Epithelial cell of proximal tubule (primary cell): ENCODE measurements at regions not wholly inside any gene's neighbourhood (a gene's known extent, or its start where the extent isn't known, plus 50 kb on each side); places are given as distances from the start of the nearest gene placed in this dataset.
A peak's percentile ranks its signal among the peaks of the same experiment; 100 is the strongest.

ENCODE experiments used
- DNase-seq: peaks from one replicate; pipeline ENCODE4 v3.0.0-alpha.2; 2011; ENCODE audit warnings: low read depth
- H3K4me3 ChIP-seq: 2 replicates; pipeline ENCODE4 v1.5.1; 2011; ENCODE audit warnings: low read depth, mild to moderate bottlenecking, low read length
- CTCF ChIP-seq: conservative IDR thresholded peaks from 2 replicates; pipeline ENCODE4 v1.5.1; 2012; ENCODE audit warnings: low read depth, mild to moderate bottlenecking, low read length

GRCh38 chr13:34833562-34834182 lies 108.4 kb upstream of the NBEA start:
- H3K4me3 ChIP-seq: no peak overlapping the region
- no peak for DNase-seq
- TF ChIP-seq CTCF: peak; percentile 51

DNA sequence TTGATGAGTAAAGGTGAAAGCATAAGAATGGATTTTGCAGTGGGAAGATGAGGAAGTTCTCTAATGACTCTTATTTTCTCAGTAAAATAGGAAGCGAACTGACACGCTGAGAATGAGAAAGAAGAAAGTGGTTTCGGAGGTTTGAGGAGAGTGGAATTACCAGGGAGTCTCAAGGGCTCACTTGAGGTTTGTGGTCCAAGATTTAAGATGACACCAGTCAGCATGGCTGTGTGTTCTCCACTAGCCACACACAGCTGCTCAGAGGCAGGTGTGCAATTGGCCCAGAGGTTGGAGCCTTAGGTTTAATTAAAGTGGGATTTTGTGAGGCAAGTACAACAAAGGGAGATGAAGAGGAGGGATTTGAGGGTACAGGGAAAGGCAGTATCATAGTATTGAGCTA lies 99.6 kb upstream of the NBEA start:
- no peak for DNase-seq
- no peak overlapping the region for H3K4me3 ChIP-seq
- no peak for TF ChIP-seq CTCF

GRCh38 chr13:34847766-34848165 lies 94.3 kb upstream of the NBEA start:
- TF ChIP-seq CTCF: no peak
- no peak for DNase-seq
- H3K4me3 ChIP-seq: no peak overlapping the region

DNA sequence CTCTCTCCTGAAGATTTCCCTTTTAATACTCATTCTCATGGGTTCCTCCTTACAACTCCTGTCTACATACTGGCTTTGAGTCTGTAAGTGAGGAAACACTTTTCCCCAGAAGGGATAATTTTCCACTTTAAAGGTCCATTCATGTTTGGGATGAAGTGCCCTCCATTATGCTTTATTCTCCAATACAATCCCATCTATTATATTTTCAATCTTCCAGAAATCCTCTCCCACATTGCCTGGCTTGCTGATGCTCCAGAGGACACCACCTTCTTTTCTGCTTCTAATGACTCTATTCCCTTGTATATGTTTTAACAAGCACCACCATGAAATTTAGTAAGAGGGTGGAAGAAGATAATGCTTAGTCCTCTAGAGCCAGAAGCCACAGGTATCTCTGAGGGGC lies 92.7 kb upstream of the NBEA start:
- no peak for TF ChIP-seq CTCF
- no peak for DNase-seq
- no peak overlapping the region for H3K4me3 ChIP-seq

GRCh38 chr13:34853161-34853560 lies 88.9 kb upstream of the NBEA start:
- TF ChIP-seq CTCF: no peak
- DNase-seq: no peak
- no peak overlapping the region for H3K4me3 ChIP-seq

GRCh38 chr13:34857558-34858325 lies 84.3 kb upstream of the NBEA start:
- no peak for TF ChIP-seq CTCF
- no peak for DNase-seq
- no peak overlapping the region for H3K4me3 ChIP-seq

DNA sequence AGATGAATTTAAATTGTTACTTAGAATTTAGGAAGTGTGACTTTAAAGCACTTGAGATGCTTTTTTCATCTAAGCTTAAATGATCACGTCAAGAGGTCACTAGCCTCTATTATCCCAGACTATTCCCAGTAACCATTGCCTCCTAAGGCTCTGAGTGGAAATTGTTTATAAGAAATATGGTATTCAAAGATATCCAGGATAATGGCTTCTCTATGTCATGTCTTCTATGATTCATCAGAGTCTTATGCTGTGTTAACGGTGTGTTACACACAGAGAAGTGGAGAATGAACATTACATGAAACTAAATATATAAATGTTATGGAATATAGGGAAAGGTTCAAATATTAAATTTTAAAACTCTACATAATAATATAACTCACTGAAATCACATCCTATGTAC lies 79.8 kb upstream of the NBEA start:
- no peak for TF ChIP-seq CTCF
- DNase-seq: no peak
- H3K4me3 ChIP-seq: no peak overlapping the region
